Mucosa of rectum (tissue), 2 donors: ENCODE measurements at regions not wholly inside any gene's neighbourhood (a gene's known extent, or its start where the extent isn't known, plus 50 kb on each side); places are given as distances from the start of the nearest gene placed in this dataset.

Experiments
- H3K27ac ChIP-seq, 2 donors: one replicate each; pipeline ENCODE4 v1.7.0; 2013; ENCODE audit warnings: inconsistent platforms in 2 of 2, low read depth in 2 of 2, low read length in 2 of 2
- H3K27me3 ChIP-seq, 2 donors: one replicate each; pipeline ENCODE4 v1.7.0; 2013; ENCODE audit warnings: low read length in 2 of 2; ENCODE audit not compliant: control insufficient read depth in 2 of 2, insufficient read depth in 2 of 2
- H3K36me3 ChIP-seq, 2 donors: one replicate each; pipeline ENCODE4 v1.7.0; 2013; ENCODE audit warnings: low read length in 2 of 2; ENCODE audit not compliant: control insufficient read depth in 2 of 2, insufficient read depth in 2 of 2
- H3K4me1 ChIP-seq, 2 donors: one replicate each; pipeline ENCODE4 v1.7.0; 2013; ENCODE audit warnings: low read length in 2 of 2, mild to moderate bottlenecking in 1 of 2; ENCODE audit not compliant: control insufficient read depth in 2 of 2, insufficient read depth in 2 of 2
- H3K4me3 ChIP-seq, 2 donors: one replicate each; pipeline ENCODE4 v1.7.0; 2013; ENCODE audit warnings: low read length in 2 of 2
- H3K9ac ChIP-seq, 2 donors: one replicate each; pipeline ENCODE4 v1.7.0; 2013; ENCODE audit warnings: low read length in 2 of 2, low read depth in 1 of 2, mild to moderate bottlenecking in 1 of 2
- H3K9me3 ChIP-seq, 2 donors: one replicate each; pipeline ENCODE4 v1.7.0; 2013; ENCODE audit warnings: low read length in 2 of 2; ENCODE audit not compliant: control insufficient read depth in 2 of 2
- donor health status: healthy.
- donor health status: Normal muscosa, but diverticular disease.

- Histone ChIP-seq H3K9me3 (no peaks in the 10 kb centered on the region), H3K4me1 (no peaks in the 10 kb centered on the region), H3K27ac (no peak overlapping the region), H3K4me3 (no peak overlapping the region), H3K9ac (no peak overlapping the region), H3K27me3 (no peaks in the 10 kb centered on the region), H3K36me3 (no peaks in the 10 kb centered on the region)
Measured at GRCh38 chr2:204268971-204269370, 276.3 kb upstream of the PARD3B start.

GRCh38 chr2:204272089-204272488 is 273.2 kb upstream of the PARD3B start:
- Histone ChIP-seq H3K27me3 (no peaks in the 10 kb centered on the region), H3K36me3 (no peaks in the 10 kb centered on the region), H3K27ac (no peak overlapping the region), H3K9me3 (no peaks in the 10 kb centered on the region), H3K9ac (no peak overlapping the region), H3K4me1 (no peaks in the 10 kb centered on the region), H3K4me3 (no peak overlapping the region)

- Histone ChIP-seq H3K27ac (no peak overlapping the region), H3K9me3 (no peaks in the 10 kb centered on the region), H3K4me1 (no peaks in the 10 kb centered on the region)
Measured at GRCh38 chr2:204272610-204273287, 272.5 kb upstream of the PARD3B start.

GRCh38 chr2:204274429-204274828 is 270.8 kb upstream of the PARD3B start:
- Histone ChIP-seq H3K9ac (no peak overlapping the region), H3K36me3 (no peaks in the 10 kb centered on the region), H3K27ac (no peak overlapping the region), H3K4me3 (no peak overlapping the region), H3K9me3 (no peaks in the 10 kb centered on the region), H3K27me3 (no peaks in the 10 kb centered on the region), H3K4me1 (no peaks in the 10 kb centered on the region)

More at GRCh38 chr2:204272610-204273287, 272.5 kb upstream of the PARD3B start:
- no peak overlapping the region for H3K9ac ChIP-seq
- H3K36me3 ChIP-seq, result no peaks in the 10 kb centered on the region
- no peaks in the 10 kb centered on the region for H3K27me3 ChIP-seq
- H3K4me3 ChIP-seq, result no peak overlapping the region

GRCh38 chr2:204274991-204275390 is 270.3 kb upstream of the PARD3B start:
- Histone ChIP-seq H3K4me3 (no peak overlapping the region), H3K9me3 (no peaks in the 10 kb centered on the region), H3K27ac (no peak overlapping the region), H3K27me3 (no peaks in the 10 kb centered on the region), H3K9ac (no peak overlapping the region), H3K4me1 (no peaks in the 10 kb centered on the region), H3K36me3 (no peaks in the 10 kb centered on the region)

- Histone ChIP-seq H3K36me3 (no peaks in the 10 kb centered on the region), H3K9me3 (no peaks in the 10 kb centered on the region), H3K9ac (no peak overlapping the region), H3K27me3 (no peaks in the 10 kb centered on the region), H3K4me1 (peaks cover 0 to 5% of the 10 kb centered on the region in 2 donors), H3K4me3 (no peak overlapping the region), H3K27ac (no peak overlapping the region)
Measured at GRCh38 chr2:204277226-204277625, 268.0 kb upstream of the PARD3B start.

GRCh38 chr2:204278454-204278853 is 266.8 kb upstream of the PARD3B start:
- H3K36me3 ChIP-seq, result no peaks in the 10 kb centered on the region
- no peaks in the 10 kb centered on the region for H3K9me3 ChIP-seq
- H3K9ac ChIP-seq, result no peak overlapping the region
- no peaks in the 10 kb centered on the region for H3K27me3 ChIP-seq
- no peak overlapping the region for H3K27ac ChIP-seq
- H3K4me3 ChIP-seq, result no peak overlapping the region
- H3K4me1 ChIP-seq, result peaks cover 0 to 5% of the 10 kb centered on the region in 2 donors

- Histone ChIP-seq H3K9me3 (no peaks in the 10 kb centered on the region), H3K4me3 (no peak overlapping the region), H3K27me3 (no peaks in the 10 kb centered on the region), H3K36me3 (no peaks in the 10 kb centered on the region), H3K9ac (no peak overlapping the region), H3K27ac (no peak overlapping the region), H3K4me1 (peaks cover 0 to 5% of the 10 kb centered on the region in 2 donors)
Measured at GRCh38 chr2:204279819-204280218, 265.5 kb upstream of the PARD3B start.

GRCh38 chr2:204280262-204280668 is 265.0 kb upstream of the PARD3B start:
- no peaks in the 10 kb centered on the region for H3K36me3 ChIP-seq
- no peaks in the 10 kb centered on the region for H3K9me3 ChIP-seq
- H3K9ac ChIP-seq, result no peak overlapping the region
- H3K4me3 ChIP-seq, result no peak overlapping the region
- no peaks in the 10 kb centered on the region for H3K27me3 ChIP-seq
- H3K4me1 ChIP-seq, result peaks cover 0 to 5% of the 10 kb centered on the region in 2 donors
- no peak overlapping the region for H3K27ac ChIP-seq

- peaks cover 0 to 5% of the 10 kb centered on the region in 2 donors for H3K4me1 ChIP-seq
- no peaks in the 10 kb centered on the region for H3K9me3 ChIP-seq
- H3K36me3 ChIP-seq, result no peaks in the 10 kb centered on the region
- H3K9ac ChIP-seq, result no peak overlapping the region
- no peaks in the 10 kb centered on the region for H3K27me3 ChIP-seq
- no peak overlapping the region for H3K4me3 ChIP-seq
- H3K27ac ChIP-seq, result no peak overlapping the region
Measured at GRCh38 chr2:204282081-204282480, 263.2 kb upstream of the PARD3B start.
